Uterus (tissue), 3 donors: ENCODE measurements at regions not wholly inside any gene's neighbourhood (a gene's known extent, or its start where the extent isn't known, plus 50 kb on each side); places are given as distances from the start of the nearest gene placed in this dataset.
A peak's percentile ranks its signal among the peaks of the same experiment; 100 is the strongest.

Source experiments
- DNase-seq, 2 donors: peaks; one replicate each; pipeline ENCODE4 v3.0.0-alpha.2; 2019 to 2020
- H3K27ac ChIP-seq, 2 donors: fragments of 200-600 bp; sonication (generic); 1 replicate in 1 of 2; 2 replicates in 1 of 2; pipeline ENCODE4 v1.5.1; 2016 to 2018
- H3K27me3 ChIP-seq, 2 donors: fragments of 200-600 bp; sonication (generic); one replicate each; pipeline ENCODE4 v1.5.1; 2018 to 2019; ENCODE audit warnings: control low read depth in 1 of 2
- H3K36me3 ChIP-seq, 2 donors: fragments of 200-600 bp; sonication (generic); one replicate each; pipeline ENCODE4 v1.5.1; 2019; ENCODE audit warnings: control low read depth in 1 of 2
- H3K4me1 ChIP-seq, 2 donors: fragments of 200-600 bp; sonication (generic); one replicate each; pipeline ENCODE4 v1.5.1; 2018 to 2019; ENCODE audit warnings: control low read depth in 1 of 2
- H3K4me3 ChIP-seq, 2 donors: fragments of 200-600 bp; sonication (generic); 1 replicate in 1 of 2; 2 replicates in 1 of 2; pipeline ENCODE4 v1.5.1; 2018 to 2019; ENCODE audit warnings: mild to moderate bottlenecking in 1 of 2
- H3K9me3 ChIP-seq, 2 donors: fragments of 200-600 bp; sonication (generic); one replicate each; pipeline ENCODE4 v1.5.1; 2019; ENCODE audit warnings: control low read depth in 1 of 2
- CTCF ChIP-seq, 4 experiments: fragments of 200-600 bp in 2 of 4; fragments of 450-650 bp in 2 of 4; sonication (generic) in 2 of 4; IDR thresholded peaks; one replicate each; pipeline ENCODE4 v1.5.1; 2016 to 2019; ENCODE audit warnings: antibody characterized with exemption in 4 of 4, mild to moderate bottlenecking in 2 of 4, moderate library complexity in 1 of 4
- POLR2A ChIP-seq, 2 donors: fragments of 450-650 bp; IDR thresholded peaks; one replicate each; pipeline ENCODE4 v1.6.1; 2016; ENCODE audit warnings: antibody characterized with exemption in 2 of 2, mild to moderate bottlenecking in 1 of 2, moderate library complexity in 1 of 2
- intact Hi-C: fragments of 100-400 bp; cut with DNase I; formaldehyde crosslinking; loops from one replicate; pipeline ENCODE4 v1.15.1; 2023; ENCODE audit warnings: low total_unique reads
- donor health status: DM: yes; HTN: yes; CAD: no.

GRCh38 chr1:56311766-56312165 lies 267.6 kb downstream of the PLPP3 start:
- H3K27me3 ChIP-seq, result no peaks in the 10 kb centered on the region
- DNase-seq, result no peak
- no peaks in the 10 kb centered on the region for H3K4me1 ChIP-seq
- intact Hi-C loops, result no loop called here
- TF ChIP-seq POLR2A (IDR thresholded peaks at IDR 0.05) (no peak), CTCF (IDR thresholded peaks at IDR 0.05) (no peak)
- no peaks in the 10 kb centered on the region for H3K9me3 ChIP-seq
- H3K4me3 ChIP-seq, result no peak overlapping the region
- no peaks in the 10 kb centered on the region for H3K36me3 ChIP-seq
- no peak overlapping the region for H3K27ac ChIP-seq

- Histone ChIP-seq H3K4me3 (no peak overlapping the region), H3K27me3 (no peaks in the 10 kb centered on the region), H3K27ac (no peak overlapping the region), H3K9me3 (no peaks in the 10 kb centered on the region), H3K4me1 (no peaks in the 10 kb centered on the region), H3K36me3 (no peaks in the 10 kb centered on the region)
- DNase-seq, result no peak
- TF ChIP-seq CTCF (IDR thresholded peaks at IDR 0.05) (no peak), POLR2A (IDR thresholded peaks at IDR 0.05) (no peak)
- intact Hi-C loops, result no loop called here
Observed at GRCh38 chr1:56310945-56311344, 268.4 kb downstream of the PLPP3 start.

GRCh38 chr1:56309065-56309464 lies 270.3 kb downstream of the PLPP3 start:
- intact Hi-C loops, result no loop called here
- no peak for DNase-seq
- Histone ChIP-seq H3K9me3 (no peaks in the 10 kb centered on the region), H3K27me3 (no peaks in the 10 kb centered on the region), H3K27ac (no peak overlapping the region), H3K4me3 (no peak overlapping the region), H3K4me1 (peaks cover 0 to 7% of the 10 kb centered on the region in 2 donors), H3K36me3 (no peaks in the 10 kb centered on the region)
- no peak for TF ChIP-seq CTCF (IDR thresholded peaks at IDR 0.05)
- TF ChIP-seq POLR2A (IDR thresholded peaks at IDR 0.05), result no peak

GRCh38 chr1:56304975-56305374 lies 274.4 kb downstream of the PLPP3 start:
- H3K4me3 ChIP-seq, result no peak overlapping the region
- TF ChIP-seq POLR2A (IDR thresholded peaks at IDR 0.05) (no peak), CTCF (IDR thresholded peaks at IDR 0.05) (no peak)
- peak; percentile 58 to 78 for DNase-seq
- peak overlapping the region; percentile 77 to 79 for H3K27ac ChIP-seq
- H3K9me3 ChIP-seq, result no peaks in the 10 kb centered on the region
- intact Hi-C loops, result no loop called here
- H3K27me3 ChIP-seq, result no peaks in the 10 kb centered on the region
- no peaks in the 10 kb centered on the region for H3K36me3 ChIP-seq
- peaks cover 0 to 8% of the 10 kb centered on the region in 2 donors for H3K4me1 ChIP-seq

- no peaks in the 10 kb centered on the region for H3K27me3 ChIP-seq
- H3K36me3 ChIP-seq, result no peaks in the 10 kb centered on the region
- H3K4me3 ChIP-seq, result no peak overlapping the region
- intact Hi-C loops, result no loop called here
- TF ChIP-seq POLR2A (IDR thresholded peaks at IDR 0.05) (no peak), CTCF (IDR thresholded peaks at IDR 0.05) (no peak)
- H3K27ac ChIP-seq, result peak overlapping the region; percentile 77 to 79
- H3K9me3 ChIP-seq, result no peaks in the 10 kb centered on the region
- H3K4me1 ChIP-seq, result peaks cover 0 to 8% of the 10 kb centered on the region in 2 donors
- DNase-seq, result no peak
Observed at GRCh38 chr1:56303805-56304204, 275.6 kb downstream of the PLPP3 start.
